ENCODE measurements at regions not wholly inside any gene's neighbourhood (a gene's known extent, or its start where the extent isn't known, plus 50 kb on each side); places are given as distances from the start of the nearest gene placed in this dataset.

DNA sequence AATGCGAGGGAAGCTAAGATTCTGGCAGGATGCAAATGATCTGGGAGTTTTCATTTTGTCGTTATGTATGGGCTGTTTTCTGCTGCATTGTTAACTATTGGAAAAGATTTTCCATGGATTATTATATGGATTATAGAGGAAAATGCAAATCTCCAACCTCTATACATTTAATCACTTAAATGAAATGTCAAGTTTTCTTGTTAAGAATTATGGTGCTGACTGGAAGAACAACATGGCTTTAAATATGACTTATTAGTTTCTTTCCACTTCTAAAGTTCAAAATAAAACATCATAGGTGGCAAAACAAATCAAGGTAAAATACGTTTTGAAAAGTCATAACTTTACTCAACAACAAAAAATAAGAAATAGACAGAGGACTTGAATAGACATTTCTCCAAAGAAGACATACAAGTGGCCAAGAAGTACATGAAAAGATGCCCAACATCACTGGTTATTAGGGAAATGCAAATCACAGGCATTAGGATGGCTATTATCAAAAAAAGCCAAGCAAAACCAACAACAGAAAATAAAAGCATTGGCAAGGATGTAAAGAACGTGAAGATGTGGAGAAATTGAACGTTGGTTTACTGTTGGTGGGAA lies 56.2 kb upstream of the CLDN5 start (continued):
- TF ChIP-seq, protein P1, sequence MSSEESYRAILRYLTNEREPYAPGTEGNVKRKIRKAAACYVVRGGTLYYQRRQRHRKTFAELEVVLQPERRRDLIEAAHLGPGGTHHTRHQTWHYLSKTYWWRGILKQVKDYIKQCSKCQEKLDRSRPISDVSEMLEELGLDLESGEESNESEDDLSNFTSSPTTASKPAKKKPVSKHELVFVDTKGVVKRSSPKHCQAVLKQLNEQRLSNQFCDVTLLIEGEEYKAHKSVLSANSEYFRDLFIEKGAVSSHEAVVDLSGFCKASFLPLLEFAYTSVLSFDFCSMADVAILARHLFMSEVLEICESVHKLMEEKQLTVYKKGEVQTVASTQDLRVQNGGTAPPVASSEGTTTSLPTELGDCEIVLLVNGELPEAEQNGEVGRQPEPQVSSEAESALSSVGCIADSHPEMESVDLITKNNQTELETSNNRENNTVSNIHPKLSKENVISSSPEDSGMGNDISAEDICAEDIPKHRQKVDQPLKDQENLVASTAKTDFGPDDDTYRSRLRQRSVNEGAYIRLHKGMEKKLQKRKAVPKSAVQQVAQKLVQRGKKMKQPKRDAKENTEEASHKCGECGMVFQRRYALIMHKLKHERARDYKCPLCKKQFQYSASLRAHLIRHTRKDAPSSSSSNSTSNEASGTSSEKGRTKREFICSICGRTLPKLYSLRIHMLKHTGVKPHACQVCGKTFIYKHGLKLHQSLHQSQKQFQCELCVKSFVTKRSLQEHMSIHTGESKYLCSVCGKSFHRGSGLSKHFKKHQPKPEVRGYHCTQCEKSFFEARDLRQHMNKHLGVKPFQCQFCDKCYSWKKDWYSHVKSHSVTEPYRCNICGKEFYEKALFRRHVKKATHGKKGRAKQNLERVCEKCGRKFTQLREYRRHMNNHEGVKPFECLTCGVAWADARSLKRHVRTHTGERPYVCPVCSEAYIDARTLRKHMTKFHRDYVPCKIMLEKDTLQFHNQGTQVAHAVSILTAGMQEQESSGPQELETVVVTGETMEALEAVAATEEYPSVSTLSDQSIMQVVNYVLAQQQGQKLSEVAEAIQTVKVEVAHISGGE (CRISPR knock-in tag; IDR thresholded peaks at IDR 0.05), result no peak
- no peak for TF ChIP-seq RAD21 (CRISPR knock-in tag; conservative IDR thresholded peaks at IDR 0.05 in 1 of 2, IDR thresholded peaks at IDR 0.05 in 1 of 2)
- no peak for TF ChIP-seq CEBPG (CRISPR knock-in tag; IDR thresholded peaks at IDR 0.05)
- no peak for TF ChIP-seq CEBPG (tag; conservative IDR thresholded peaks at IDR 0.05 in 1 of 2, IDR thresholded peaks at IDR 0.05 in 1 of 2)

DNA sequence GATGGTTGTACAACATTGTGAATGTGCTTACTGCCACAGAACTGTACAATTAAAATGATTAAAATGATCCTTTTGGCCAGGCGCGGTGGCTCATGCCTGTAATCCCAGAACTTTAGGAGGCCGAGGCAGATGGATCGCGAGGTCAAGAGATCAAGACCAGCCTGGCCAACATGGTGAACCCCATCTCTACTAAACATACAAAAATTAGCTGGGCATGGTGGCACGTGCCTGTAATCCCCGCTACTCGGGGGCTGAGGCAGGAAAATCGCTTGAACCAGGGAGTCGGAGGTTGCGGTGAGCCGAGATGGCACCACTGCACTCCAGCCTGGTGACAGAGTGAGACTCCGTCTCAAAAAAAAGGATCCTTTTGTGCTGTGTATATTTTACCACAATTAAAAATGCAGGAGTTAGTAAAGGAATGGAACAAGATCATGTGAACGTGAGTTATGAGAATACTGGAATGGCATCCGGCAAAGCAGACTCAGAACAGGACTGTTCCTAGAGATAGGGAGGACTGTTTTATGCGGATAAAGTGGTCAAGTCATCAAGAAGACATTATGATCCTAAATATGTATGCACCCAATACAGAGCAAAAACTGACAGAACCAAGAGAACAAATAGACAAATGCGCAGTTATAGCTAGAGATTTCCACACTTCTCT lies 58.0 kb upstream of the CLDN5 start:
- FAIRE-seq, result no peak
- Histone ChIP-seq H3K9me3 (replicated peaks; ENCODE audit: control insufficient read depth, insufficient read depth, low read depth, low read length) (no peaks in the 10 kb centered on the region), H3K4me1 (replicated peaks in 1 of 2; ENCODE audit: control insufficient read depth in 2 of 2, insufficient read depth in 2 of 2, low read length in 2 of 2) (peaks cover 14 to 16% of the 10 kb centered on the region in 2 experiments), H3K4me2 (ENCODE audit: insufficient read depth, low read length) (peak overlapping the region; percentile 2; the same call in 1 of the 2 replicates), H2AFZ (ENCODE audit: low read depth, low read length) (no peak overlapping the region), H3K9me1 (ENCODE audit: control insufficient read depth, insufficient read depth, low read length) (peaks cover 3% of the 10 kb centered on the region), H4K20me1 (replicated peaks; ENCODE audit: control insufficient read depth, insufficient read depth, low read length) (peaks cover 11% of the 10 kb centered on the region; the same call in 1 of the 2 replicates), H3K9ac (ENCODE audit: insufficient read depth in 1 of 2, low read depth in 2 of 2, low read length in 2 of 2) (no peak overlapping the region), H3K36me3 (ENCODE audit: control insufficient read depth, insufficient read depth, low read length) (no peaks in the 10 kb centered on the region), H3K27me3 (ENCODE audit: control insufficient read depth in 2 of 2, insufficient read depth in 2 of 2, low read length in 2 of 2) (peaks cover 66 to 72% of the 10 kb centered on the region in 2 experiments), H3K79me2 (ENCODE audit: control insufficient read depth, insufficient read depth, low read length) (no peaks in the 10 kb centered on the region), H3K4me3 (no peak overlapping the region), H3K27ac (ENCODE audit: extremely low read depth, low read depth, low read length) (no peak overlapping the region)
- POLR2A ChIA-PET, result interaction anchor here (1.0 to 1.7 kb wide), 3 partner anchors 16 to 23 kb away, joined by 3 to 5 read pairs (median 3); no protein-coding TSS in a partner anchor
- WGBS (ENCODE audit: insufficient coverage, low coverage, missing lambda C conversion rate), result 19% methylated on average over 17 of the region's 17 CpGs
- ATAC-seq, result no peak
- intact Hi-C loops (cut with micrococcal nuclease), result no loop called here
- in situ Hi-C loops (cut with MboI), result no loop called here
- CTCF ChIA-PET (ENCODE audit: low intra/inter-chr PET ratio), result no interaction called here
- peak in 3 of 4 experiments; percentile 36 to 45 (median 43) for DNase-seq (ENCODE audit: extremely low read depth in 1 of 4, low spot score in 3 of 4)
- BruUV-seq (replicated peaks), result no TSS peak
- TF ChIP-seq ZNF699 (CRISPR knock-in tag; IDR thresholded peaks at IDR 0.05; ENCODE audit: insufficient replicate concordance) (peak; percentile 57), NBN (IDR thresholded peaks at IDR 0.05; ENCODE audit: low read depth) (no peak), TEAD4 (IDR thresholded peaks at IDR 0.05; ENCODE audit: low read length) (peak; percentile 67), TEAD4 (CRISPR knock-in tag; IDR thresholded peaks at IDR 0.05; ENCODE audit: borderline replicate concordance) (0 out of 2 replicates have a peak, but pooled peaks have one; percentile 58)
- TF ChIP-seq, protein P2, sequence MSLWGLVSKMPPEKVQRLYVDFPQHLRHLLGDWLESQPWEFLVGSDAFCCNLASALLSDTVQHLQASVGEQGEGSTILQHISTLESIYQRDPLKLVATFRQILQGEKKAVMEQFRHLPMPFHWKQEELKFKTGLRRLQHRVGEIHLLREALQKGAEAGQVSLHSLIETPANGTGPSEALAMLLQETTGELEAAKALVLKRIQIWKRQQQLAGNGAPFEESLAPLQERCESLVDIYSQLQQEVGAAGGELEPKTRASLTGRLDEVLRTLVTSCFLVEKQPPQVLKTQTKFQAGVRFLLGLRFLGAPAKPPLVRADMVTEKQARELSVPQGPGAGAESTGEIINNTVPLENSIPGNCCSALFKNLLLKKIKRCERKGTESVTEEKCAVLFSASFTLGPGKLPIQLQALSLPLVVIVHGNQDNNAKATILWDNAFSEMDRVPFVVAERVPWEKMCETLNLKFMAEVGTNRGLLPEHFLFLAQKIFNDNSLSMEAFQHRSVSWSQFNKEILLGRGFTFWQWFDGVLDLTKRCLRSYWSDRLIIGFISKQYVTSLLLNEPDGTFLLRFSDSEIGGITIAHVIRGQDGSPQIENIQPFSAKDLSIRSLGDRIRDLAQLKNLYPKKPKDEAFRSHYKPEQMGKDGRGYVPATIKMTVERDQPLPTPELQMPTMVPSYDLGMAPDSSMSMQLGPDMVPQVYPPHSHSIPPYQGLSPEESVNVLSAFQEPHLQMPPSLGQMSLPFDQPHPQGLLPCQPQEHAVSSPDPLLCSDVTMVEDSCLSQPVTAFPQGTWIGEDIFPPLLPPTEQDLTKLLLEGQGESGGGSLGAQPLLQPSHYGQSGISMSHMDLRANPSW (CRISPR knock-in tag; IDR thresholded peaks at IDR 0.05), result no peak
- TF ChIP-seq, protein P3, sequence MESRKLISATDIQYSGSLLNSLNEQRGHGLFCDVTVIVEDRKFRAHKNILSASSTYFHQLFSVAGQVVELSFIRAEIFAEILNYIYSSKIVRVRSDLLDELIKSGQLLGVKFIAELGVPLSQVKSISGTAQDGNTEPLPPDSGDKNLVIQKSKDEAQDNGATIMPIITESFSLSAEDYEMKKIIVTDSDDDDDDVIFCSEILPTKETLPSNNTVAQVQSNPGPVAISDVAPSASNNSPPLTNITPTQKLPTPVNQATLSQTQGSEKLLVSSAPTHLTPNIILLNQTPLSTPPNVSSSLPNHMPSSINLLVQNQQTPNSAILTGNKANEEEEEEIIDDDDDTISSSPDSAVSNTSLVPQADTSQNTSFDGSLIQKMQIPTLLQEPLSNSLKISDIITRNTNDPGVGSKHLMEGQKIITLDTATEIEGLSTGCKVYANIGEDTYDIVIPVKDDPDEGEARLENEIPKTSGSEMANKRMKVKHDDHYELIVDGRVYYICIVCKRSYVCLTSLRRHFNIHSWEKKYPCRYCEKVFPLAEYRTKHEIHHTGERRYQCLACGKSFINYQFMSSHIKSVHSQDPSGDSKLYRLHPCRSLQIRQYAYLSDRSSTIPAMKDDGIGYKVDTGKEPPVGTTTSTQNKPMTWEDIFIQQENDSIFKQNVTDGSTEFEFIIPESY (CRISPR knock-in tag; IDR thresholded peaks at IDR 0.05), result no peak
